SK-N-SH (cell line): ENCODE measurements at regions not wholly inside any gene's neighbourhood (a gene's known extent, or its start where the extent isn't known, plus 50 kb on each side); places are given as distances from the start of the nearest gene placed in this dataset.

Experiments used
- ELF1 ChIP-seq: IDR thresholded peaks from 2 replicates; pipeline ENCODE4 v1.4.0; 2012
- EZH2phosphoT487 ChIP-seq: fragments of 200-600 bp; sonication (generic); IDR thresholded peaks from 2 replicates; pipeline ENCODE4 v1.6.1; 2017; ENCODE audit warnings: low read depth, mixed run types, mild to moderate bottlenecking, antibody characterized with exemption, moderate library complexity, borderline replicate concordance
- GABPA ChIP-seq: IDR thresholded peaks from 2 replicates; pipeline ENCODE4 v1.4.0; 2012; ENCODE audit warnings: low read depth, mild to moderate bottlenecking
- POLR2AphosphoS5 ChIP-seq: IDR thresholded peaks from 2 replicates; pipeline ENCODE4 v1.6.1; 2012; ENCODE audit warnings: low read depth, low read length
- RCOR1 ChIP-seq: fragments of 150-350 bp; IDR thresholded peaks from 2 replicates; pipeline ENCODE4 v1.6.1; 2017; ENCODE audit warnings: antibody characterized with exemption, low read length
- SIN3A ChIP-seq: IDR thresholded peaks from 2 replicates; pipeline ENCODE4 v1.6.1; 2012; ENCODE audit warnings: low read depth, mild to moderate bottlenecking, low read length, moderate library complexity, borderline replicate concordance
- TAF1 ChIP-seq: IDR thresholded peaks from 2 replicates; pipeline ENCODE4 v1.6.1; 2012; ENCODE audit warnings: low read depth, mild to moderate bottlenecking, low read length, moderate library complexity, borderline replicate concordance
- YY1 ChIP-seq: IDR thresholded peaks from 2 replicates; pipeline ENCODE4 v1.4.0; 2012; ENCODE audit warnings: low read depth, mild to moderate bottlenecking
- TF ChIP-seq, protein P1 (sequence below): IDR thresholded peaks from 2 replicates; pipeline ENCODE4 v1.4.0; 2012; ENCODE audit warnings: low read depth, borderline replicate concordance
- TF ChIP-seq, protein P2 (sequence below): fragments of 200-600 bp; sonication (generic); IDR thresholded peaks from 2 replicates; pipeline ENCODE4 v1.6.1; 2017; ENCODE audit warnings: antibody characterized with exemption, mild to moderate bottlenecking, moderate library complexity
- TF ChIP-seq, protein P3 (sequence below): IDR thresholded peaks from 2 replicates; pipeline ENCODE4 v1.6.1; 2012; ENCODE audit warnings: mild to moderate bottlenecking, low read depth, low read length, moderate library complexity
- TF ChIP-seq, protein P4 (sequence below): IDR thresholded peaks from 2 replicates; pipeline ENCODE4 v1.4.0; 2012; ENCODE audit warnings: low read depth
- TF ChIP-seq, protein P5 (sequence below): fragments of 150-350 bp; IDR thresholded peaks from 2 replicates; pipeline ENCODE4 v1.6.1; 2017; ENCODE audit warnings: antibody characterized with exemption, low read length, low read depth, borderline replicate concordance

DNA sequence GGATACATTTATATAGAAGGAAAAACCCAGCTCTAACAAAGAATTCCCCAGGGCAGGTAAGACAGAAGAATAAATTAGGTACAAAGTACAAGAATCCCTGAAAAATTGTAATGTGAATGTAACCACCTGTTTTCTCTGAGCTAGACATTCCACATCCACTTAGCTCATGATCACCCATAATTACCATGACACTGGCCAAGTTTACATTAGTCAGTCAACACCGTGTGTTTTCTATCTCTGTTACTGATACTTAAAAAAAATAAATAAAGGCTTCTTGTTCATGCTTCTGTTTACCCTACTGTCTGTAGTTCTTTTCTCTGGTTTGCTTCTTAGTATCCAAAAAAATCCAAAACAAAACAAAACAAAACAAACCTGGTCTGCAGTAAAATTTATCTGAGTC lies 66.0 kb downstream of the CBLL2 start:
- TF ChIP-seq, protein P1, sequence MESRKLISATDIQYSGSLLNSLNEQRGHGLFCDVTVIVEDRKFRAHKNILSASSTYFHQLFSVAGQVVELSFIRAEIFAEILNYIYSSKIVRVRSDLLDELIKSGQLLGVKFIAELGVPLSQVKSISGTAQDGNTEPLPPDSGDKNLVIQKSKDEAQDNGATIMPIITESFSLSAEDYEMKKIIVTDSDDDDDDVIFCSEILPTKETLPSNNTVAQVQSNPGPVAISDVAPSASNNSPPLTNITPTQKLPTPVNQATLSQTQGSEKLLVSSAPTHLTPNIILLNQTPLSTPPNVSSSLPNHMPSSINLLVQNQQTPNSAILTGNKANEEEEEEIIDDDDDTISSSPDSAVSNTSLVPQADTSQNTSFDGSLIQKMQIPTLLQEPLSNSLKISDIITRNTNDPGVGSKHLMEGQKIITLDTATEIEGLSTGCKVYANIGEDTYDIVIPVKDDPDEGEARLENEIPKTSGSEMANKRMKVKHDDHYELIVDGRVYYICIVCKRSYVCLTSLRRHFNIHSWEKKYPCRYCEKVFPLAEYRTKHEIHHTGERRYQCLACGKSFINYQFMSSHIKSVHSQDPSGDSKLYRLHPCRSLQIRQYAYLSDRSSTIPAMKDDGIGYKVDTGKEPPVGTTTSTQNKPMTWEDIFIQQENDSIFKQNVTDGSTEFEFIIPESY = no peak
- TF ChIP-seq, protein P2, sequence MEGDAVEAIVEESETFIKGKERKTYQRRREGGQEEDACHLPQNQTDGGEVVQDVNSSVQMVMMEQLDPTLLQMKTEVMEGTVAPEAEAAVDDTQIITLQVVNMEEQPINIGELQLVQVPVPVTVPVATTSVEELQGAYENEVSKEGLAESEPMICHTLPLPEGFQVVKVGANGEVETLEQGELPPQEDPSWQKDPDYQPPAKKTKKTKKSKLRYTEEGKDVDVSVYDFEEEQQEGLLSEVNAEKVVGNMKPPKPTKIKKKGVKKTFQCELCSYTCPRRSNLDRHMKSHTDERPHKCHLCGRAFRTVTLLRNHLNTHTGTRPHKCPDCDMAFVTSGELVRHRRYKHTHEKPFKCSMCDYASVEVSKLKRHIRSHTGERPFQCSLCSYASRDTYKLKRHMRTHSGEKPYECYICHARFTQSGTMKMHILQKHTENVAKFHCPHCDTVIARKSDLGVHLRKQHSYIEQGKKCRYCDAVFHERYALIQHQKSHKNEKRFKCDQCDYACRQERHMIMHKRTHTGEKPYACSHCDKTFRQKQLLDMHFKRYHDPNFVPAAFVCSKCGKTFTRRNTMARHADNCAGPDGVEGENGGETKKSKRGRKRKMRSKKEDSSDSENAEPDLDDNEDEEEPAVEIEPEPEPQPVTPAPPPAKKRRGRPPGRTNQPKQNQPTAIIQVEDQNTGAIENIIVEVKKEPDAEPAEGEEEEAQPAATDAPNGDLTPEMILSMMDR = no peak
- TF ChIP-seq POLR2AphosphoS5 (no peak), EZH2phosphoT487 (no peak), TAF1 (no peak), YY1 (no peak), SIN3A (no peak), ELF1 (no peak), GABPA (no peak), RCOR1 (no peak)
- TF ChIP-seq, protein P3, sequence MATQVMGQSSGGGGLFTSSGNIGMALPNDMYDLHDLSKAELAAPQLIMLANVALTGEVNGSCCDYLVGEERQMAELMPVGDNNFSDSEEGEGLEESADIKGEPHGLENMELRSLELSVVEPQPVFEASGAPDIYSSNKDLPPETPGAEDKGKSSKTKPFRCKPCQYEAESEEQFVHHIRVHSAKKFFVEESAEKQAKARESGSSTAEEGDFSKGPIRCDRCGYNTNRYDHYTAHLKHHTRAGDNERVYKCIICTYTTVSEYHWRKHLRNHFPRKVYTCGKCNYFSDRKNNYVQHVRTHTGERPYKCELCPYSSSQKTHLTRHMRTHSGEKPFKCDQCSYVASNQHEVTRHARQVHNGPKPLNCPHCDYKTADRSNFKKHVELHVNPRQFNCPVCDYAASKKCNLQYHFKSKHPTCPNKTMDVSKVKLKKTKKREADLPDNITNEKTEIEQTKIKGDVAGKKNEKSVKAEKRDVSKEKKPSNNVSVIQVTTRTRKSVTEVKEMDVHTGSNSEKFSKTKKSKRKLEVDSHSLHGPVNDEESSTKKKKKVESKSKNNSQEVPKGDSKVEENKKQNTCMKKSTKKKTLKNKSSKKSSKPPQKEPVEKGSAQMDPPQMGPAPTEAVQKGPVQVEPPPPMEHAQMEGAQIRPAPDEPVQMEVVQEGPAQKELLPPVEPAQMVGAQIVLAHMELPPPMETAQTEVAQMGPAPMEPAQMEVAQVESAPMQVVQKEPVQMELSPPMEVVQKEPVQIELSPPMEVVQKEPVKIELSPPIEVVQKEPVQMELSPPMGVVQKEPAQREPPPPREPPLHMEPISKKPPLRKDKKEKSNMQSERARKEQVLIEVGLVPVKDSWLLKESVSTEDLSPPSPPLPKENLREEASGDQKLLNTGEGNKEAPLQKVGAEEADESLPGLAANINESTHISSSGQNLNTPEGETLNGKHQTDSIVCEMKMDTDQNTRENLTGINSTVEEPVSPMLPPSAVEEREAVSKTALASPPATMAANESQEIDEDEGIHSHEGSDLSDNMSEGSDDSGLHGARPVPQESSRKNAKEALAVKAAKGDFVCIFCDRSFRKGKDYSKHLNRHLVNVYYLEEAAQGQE = no peak
- TF ChIP-seq, protein P4, sequence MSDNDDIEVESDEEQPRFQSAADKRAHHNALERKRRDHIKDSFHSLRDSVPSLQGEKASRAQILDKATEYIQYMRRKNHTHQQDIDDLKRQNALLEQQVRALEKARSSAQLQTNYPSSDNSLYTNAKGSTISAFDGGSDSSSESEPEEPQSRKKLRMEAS = no peak
- TF ChIP-seq, protein P5, sequence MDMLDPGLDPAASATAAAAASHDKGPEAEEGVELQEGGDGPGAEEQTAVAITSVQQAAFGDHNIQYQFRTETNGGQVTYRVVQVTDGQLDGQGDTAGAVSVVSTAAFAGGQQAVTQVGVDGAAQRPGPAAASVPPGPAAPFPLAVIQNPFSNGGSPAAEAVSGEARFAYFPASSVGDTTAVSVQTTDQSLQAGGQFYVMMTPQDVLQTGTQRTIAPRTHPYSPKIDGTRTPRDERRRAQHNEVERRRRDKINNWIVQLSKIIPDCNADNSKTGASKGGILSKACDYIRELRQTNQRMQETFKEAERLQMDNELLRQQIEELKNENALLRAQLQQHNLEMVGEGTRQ = no peak
